ENCODE measurements at regions not wholly inside any gene's neighbourhood (a gene's known extent, or its start where the extent isn't known, plus 50 kb on each side); places are given as distances from the start of the nearest gene placed in this dataset.
A peak's percentile ranks its signal among the peaks of the same experiment; 100 is the strongest.
"Not testable (repeated sequence)": the region's sequence is repeated elsewhere in the genome, so short reads cannot be mapped to it uniquely, and the experiment has no call there.

DNA sequence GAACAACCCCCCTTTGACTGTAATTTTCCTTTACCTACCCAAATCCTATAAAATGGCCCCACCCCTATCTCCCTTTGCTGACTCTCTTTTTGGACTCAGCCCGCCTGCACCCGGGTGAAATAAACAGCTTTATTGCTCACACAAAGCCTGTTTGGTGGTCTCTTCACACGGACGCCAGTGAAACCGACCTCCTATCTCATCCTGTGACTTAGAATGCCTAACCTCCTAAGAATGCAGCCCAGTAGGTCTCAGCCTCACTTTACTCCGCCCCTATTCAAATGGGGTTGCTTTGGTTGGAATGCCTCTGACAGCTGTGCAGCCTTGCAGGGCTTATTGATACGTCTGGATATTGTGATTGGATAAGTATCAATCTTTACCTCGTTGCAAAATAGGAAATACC is 243.8 kb upstream of the PROK2 start:
- Histone ChIP-seq H3K27ac (ENCODE audit: low read depth, low read length) (peak overlapping the region; percentile 72), H3K4ac (ENCODE audit: low read depth, low read length) (peak overlapping the region; percentile 52), H3K56ac (ENCODE audit: low read length) (peak overlapping the region; percentile 52), H2BK15ac (replicated peaks; ENCODE audit: low read depth) (peak overlapping the region; percentile 85)
- H3K79me2 ChIP-seq (ENCODE audit: control insufficient read depth, insufficient read depth, low read length); H3K36me3 ChIP-seq (ENCODE audit: control insufficient read depth, insufficient read depth, low read length); H3K18ac ChIP-seq (ENCODE audit: low read length); H3K23ac ChIP-seq (ENCODE audit: low read length); H2BK120ac ChIP-seq (ENCODE audit: low read depth, low read length); H3K4me1 ChIP-seq (ENCODE audit: control insufficient read depth, low read depth, low read length); H4K5ac ChIP-seq (ENCODE audit: low read length); H2BK5ac ChIP-seq (ENCODE audit: low read length); H3K4me2 ChIP-seq (ENCODE audit: low read length); H4K8ac ChIP-seq (ENCODE audit: low read depth, low read length); H3K79me1 ChIP-seq (ENCODE audit: low read length); H3K9ac ChIP-seq (ENCODE audit: low read length); H2AK5ac ChIP-seq (ENCODE audit: low read length); H3K4me3 ChIP-seq (ENCODE audit: low read length); H3K27me3 ChIP-seq (ENCODE audit: insufficient read depth, low read length, poor library complexity): not testable (repeated sequence)
- peak; percentile 99 for DNase-seq
- WGBS (ENCODE audit: extremely low coverage, insufficient coverage, low lambda C conversion rate) = no CpG with 5 or more reads among the region's 8 CpGs

DNA sequence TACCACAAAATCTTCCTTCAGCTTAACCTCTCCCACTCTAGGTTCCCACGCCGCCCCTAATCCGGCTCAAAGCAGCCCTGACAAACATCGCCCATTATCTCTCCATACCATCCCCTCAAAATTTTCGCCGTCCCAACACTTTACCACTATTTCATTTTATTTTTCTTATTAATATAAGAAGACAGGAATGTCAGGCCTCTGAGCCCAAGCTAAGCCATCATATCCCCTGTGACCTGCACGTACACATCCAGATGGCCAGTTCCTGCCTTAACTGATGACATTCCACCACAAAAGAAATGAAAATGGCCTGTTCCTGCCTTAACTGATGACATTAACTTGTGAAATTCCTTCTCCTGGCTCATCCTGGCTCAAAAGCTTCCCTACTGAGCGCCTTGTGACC is 243.4 kb upstream of the PROK2 start:
- H3K36me3 ChIP-seq (ENCODE audit: control insufficient read depth, insufficient read depth, low read length); H3K79me1 ChIP-seq (ENCODE audit: low read length); H3K4me3 ChIP-seq (ENCODE audit: low read length); H2BK5ac ChIP-seq (ENCODE audit: low read length); H2AK5ac ChIP-seq (ENCODE audit: low read length); H3K4ac ChIP-seq (ENCODE audit: low read depth, low read length); H2BK120ac ChIP-seq (ENCODE audit: low read depth, low read length); H3K18ac ChIP-seq (ENCODE audit: low read length); DNase-seq; H4K8ac ChIP-seq (ENCODE audit: low read depth, low read length); H3K23ac ChIP-seq (ENCODE audit: low read length); H3K4me1 ChIP-seq (ENCODE audit: control insufficient read depth, low read depth, low read length); H3K79me2 ChIP-seq (ENCODE audit: control insufficient read depth, insufficient read depth, low read length); H3K9ac ChIP-seq (ENCODE audit: low read length); H3K27me3 ChIP-seq (ENCODE audit: insufficient read depth, low read length, poor library complexity); H4K5ac ChIP-seq (ENCODE audit: low read length); H3K4me2 ChIP-seq (ENCODE audit: low read length); H2BK15ac ChIP-seq (replicated peaks; ENCODE audit: low read depth): not testable (repeated sequence)
- H3K27ac ChIP-seq (ENCODE audit: low read depth, low read length) = peak overlapping the region; percentile 76
- peak overlapping the region; percentile 67 for H3K56ac ChIP-seq (ENCODE audit: low read length)
- WGBS (ENCODE audit: extremely low coverage, insufficient coverage, low lambda C conversion rate) = no CpG with 5 or more reads among the region's 8 CpGs

DNA sequence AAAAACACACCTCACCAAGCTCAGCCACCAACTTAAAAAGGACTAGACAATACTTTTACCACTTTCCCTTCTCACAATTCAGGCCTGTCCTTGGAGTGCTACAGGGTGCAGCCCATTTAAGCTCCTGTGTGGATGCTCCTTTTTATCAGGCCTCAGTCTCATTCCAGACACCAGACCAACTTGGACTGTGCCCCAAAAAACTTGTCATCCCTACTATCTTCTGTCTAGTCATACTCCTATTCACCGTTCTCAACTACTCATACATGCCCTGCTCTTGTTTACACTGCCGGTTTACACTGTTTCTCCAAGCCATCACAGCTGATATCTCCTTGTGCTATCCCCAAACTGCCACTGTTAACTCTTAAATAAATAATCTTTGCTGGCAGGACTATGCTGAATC is 242.8 kb upstream of the PROK2 start:
- H3K79me2 ChIP-seq (ENCODE audit: control insufficient read depth, insufficient read depth, low read length); H3K4ac ChIP-seq (ENCODE audit: low read depth, low read length); H2BK120ac ChIP-seq (ENCODE audit: low read depth, low read length); H3K23ac ChIP-seq (ENCODE audit: low read length); H3K9ac ChIP-seq (ENCODE audit: low read length); H3K4me2 ChIP-seq (ENCODE audit: low read length); H3K4me3 ChIP-seq (ENCODE audit: low read length); H3K27me3 ChIP-seq (ENCODE audit: insufficient read depth, low read length, poor library complexity); H4K5ac ChIP-seq (ENCODE audit: low read length); DNase-seq; H3K79me1 ChIP-seq (ENCODE audit: low read length); H4K8ac ChIP-seq (ENCODE audit: low read depth, low read length); H2BK15ac ChIP-seq (replicated peaks; ENCODE audit: low read depth); H2AK5ac ChIP-seq (ENCODE audit: low read length); H3K36me3 ChIP-seq (ENCODE audit: control insufficient read depth, insufficient read depth, low read length); H3K4me1 ChIP-seq (ENCODE audit: control insufficient read depth, low read depth, low read length): not testable (repeated sequence)
- Histone ChIP-seq H2BK5ac (ENCODE audit: low read length) (peak overlapping the region; percentile 73), H3K56ac (ENCODE audit: low read length) (peak overlapping the region; percentile 79), H3K18ac (ENCODE audit: low read length) (peak overlapping the region; percentile 84), H3K27ac (ENCODE audit: low read depth, low read length) (peak overlapping the region; percentile 76)
- WGBS (ENCODE audit: extremely low coverage, insufficient coverage, low lambda C conversion rate) = no CpG with 5 or more reads among the region's 2 CpGs

DNA sequence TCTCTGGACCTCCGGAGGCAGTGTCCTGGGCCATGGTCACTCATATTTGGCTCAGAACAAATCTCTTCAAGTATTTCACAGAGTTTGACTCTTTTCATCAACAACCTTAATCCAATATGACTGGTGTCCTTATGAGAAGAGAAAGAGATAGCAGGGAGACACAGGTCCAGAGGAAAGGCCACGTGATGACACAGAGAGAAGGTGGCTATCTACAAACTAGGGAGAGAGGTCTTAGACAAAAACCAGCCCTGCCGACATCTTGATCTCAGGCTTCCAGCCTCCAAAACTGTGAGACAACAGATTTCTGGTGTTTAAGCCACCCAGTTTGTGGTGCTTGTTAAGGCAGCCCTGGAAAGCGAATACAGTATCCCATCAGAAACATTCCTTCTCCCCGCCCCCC is 237.1 kb upstream of the PROK2 start:
- H3K4me2 ChIP-seq (ENCODE audit: low read length) = no peak overlapping the region

DNA sequence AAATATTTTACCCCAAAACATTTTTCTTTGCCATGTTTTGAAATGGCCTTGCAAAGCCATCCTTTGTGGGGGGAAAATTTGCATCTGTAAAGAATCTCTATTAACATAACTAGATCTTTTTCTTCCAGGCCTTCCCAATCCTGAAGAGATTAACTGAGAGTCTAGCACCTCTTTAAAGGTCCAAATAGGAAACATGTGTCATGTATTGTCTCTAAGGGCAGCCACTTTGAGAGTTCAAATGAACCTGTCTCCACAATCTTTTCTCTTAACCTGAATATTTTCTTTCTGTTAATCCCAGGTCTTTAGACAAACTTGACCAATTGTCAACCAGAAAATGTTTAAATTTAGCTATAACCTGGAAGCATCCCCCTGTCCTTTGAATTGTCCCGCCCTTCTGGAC is 236.6 kb upstream of the PROK2 start:
- no CpG with 5 or more reads among the region's 1 CpG for WGBS (ENCODE audit: extremely low coverage, insufficient coverage, low lambda C conversion rate)
- H3K56ac ChIP-seq (ENCODE audit: low read length) = no peak overlapping the region

More for the DNA sequence above, 237.1 kb upstream of the PROK2 start:
- H3K23ac ChIP-seq (ENCODE audit: low read length) = no peak overlapping the region
- no peak overlapping the region for H3K9ac ChIP-seq (ENCODE audit: low read length)
- peak overlapping the region; percentile 12 for H3K27ac ChIP-seq (ENCODE audit: low read depth, low read length)
- peak overlapping the region; percentile 38 for H2AK5ac ChIP-seq (ENCODE audit: low read length)
- H3K4me1 ChIP-seq (ENCODE audit: control insufficient read depth, low read depth, low read length) = peaks cover 12% of the 10 kb centered on the region
- H2BK120ac ChIP-seq (ENCODE audit: low read depth, low read length) = peak overlapping the region; percentile 95
- no peaks in the 10 kb centered on the region for H3K36me3 ChIP-seq (ENCODE audit: control insufficient read depth, insufficient read depth, low read length)
- no peak overlapping the region for H4K5ac ChIP-seq (ENCODE audit: low read length)
- H3K4ac ChIP-seq (ENCODE audit: low read depth, low read length) = peak overlapping the region; percentile 85
- H4K8ac ChIP-seq (ENCODE audit: low read depth, low read length) = no peak overlapping the region
- H3K56ac ChIP-seq (ENCODE audit: low read length) = no peak overlapping the region
- peak overlapping the region; percentile 29 for H2BK5ac ChIP-seq (ENCODE audit: low read length)
- DNase-seq = no peak
- H3K18ac ChIP-seq (ENCODE audit: low read length) = peak overlapping the region; percentile 82
- peak overlapping the region; percentile 60 for H2BK15ac ChIP-seq (replicated peaks; ENCODE audit: low read depth)
- no peaks in the 10 kb centered on the region for H3K27me3 ChIP-seq (ENCODE audit: insufficient read depth, low read length, poor library complexity)
- H3K79me1 ChIP-seq (ENCODE audit: low read length) = no peaks in the 10 kb centered on the region
- WGBS (ENCODE audit: extremely low coverage, insufficient coverage, low lambda C conversion rate) = no CpG with 5 or more reads among the region's 5 CpGs
- H3K79me2 ChIP-seq (ENCODE audit: control insufficient read depth, insufficient read depth, low read length) = no peaks in the 10 kb centered on the region
- no peak overlapping the region for H3K4me3 ChIP-seq (ENCODE audit: low read length)

DNA sequence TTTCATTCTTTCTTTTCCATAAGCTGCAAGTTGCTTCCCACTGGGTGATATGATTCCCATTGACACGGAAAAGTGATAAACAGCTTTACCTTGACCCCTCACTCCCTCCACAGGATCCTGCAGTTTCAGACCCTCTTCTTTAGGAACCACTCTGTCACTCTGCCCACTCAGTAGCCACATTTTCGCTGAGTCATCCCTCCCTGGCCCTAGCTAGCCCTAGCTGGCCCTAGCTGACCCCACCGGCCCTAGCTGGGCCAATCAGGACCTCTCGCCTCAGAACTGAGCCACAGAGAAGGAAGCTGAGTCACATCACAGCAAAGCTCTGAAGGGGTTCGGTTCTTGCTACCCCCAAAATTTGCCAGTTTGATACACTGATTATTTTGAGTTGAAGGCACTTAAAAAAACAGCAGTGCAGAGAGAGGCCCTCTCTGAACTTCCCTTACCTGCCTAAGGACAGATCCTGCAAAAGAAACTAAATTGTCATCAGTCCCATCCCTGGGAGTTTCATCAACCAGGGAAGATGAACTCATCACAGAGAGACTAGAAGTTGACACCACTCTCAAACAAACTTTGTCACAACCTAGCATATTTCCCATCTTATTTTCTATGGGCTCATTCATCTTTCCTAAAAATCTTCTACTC is 233.5 kb upstream of the PROK2 start:
- Histone ChIP-seq H3K4me3 (ENCODE audit: low read length) (no peak overlapping the region), H3K18ac (ENCODE audit: low read length) (peak overlapping the region; percentile 25), H3K79me2 (ENCODE audit: control insufficient read depth, insufficient read depth, low read length) (no peaks in the 10 kb centered on the region), H3K4me2 (ENCODE audit: low read length) (no peak overlapping the region), H3K4ac (ENCODE audit: low read depth, low read length) (no peak overlapping the region), H2AK5ac (ENCODE audit: low read length) (peak overlapping the region; percentile 5), H3K9ac (ENCODE audit: low read length) (no peak overlapping the region), H4K8ac (ENCODE audit: low read depth, low read length) (no peak overlapping the region), H2BK5ac (ENCODE audit: low read length) (peak overlapping the region; percentile 10), H3K27ac (ENCODE audit: low read depth, low read length) (peak overlapping the region; percentile 8), H3K79me1 (ENCODE audit: low read length) (no peaks in the 10 kb centered on the region), H3K4me1 (ENCODE audit: control insufficient read depth, low read depth, low read length) (peaks cover 12% of the 10 kb centered on the region), H2BK120ac (ENCODE audit: low read depth, low read length) (peak overlapping the region; percentile 49), H2BK15ac (replicated peaks; ENCODE audit: low read depth) (no peak overlapping the region), H3K27me3 (ENCODE audit: insufficient read depth, low read length, poor library complexity) (no peaks in the 10 kb centered on the region), H3K56ac (ENCODE audit: low read length) (peak overlapping the region; percentile 68), H3K36me3 (ENCODE audit: control insufficient read depth, insufficient read depth, low read length) (no peaks in the 10 kb centered on the region), H3K23ac (ENCODE audit: low read length) (no peak overlapping the region), H4K5ac (ENCODE audit: low read length) (no peak overlapping the region)
- WGBS (ENCODE audit: extremely low coverage, insufficient coverage, low lambda C conversion rate) = no CpG with 5 or more reads among the region's 5 CpGs
- DNase-seq = peak; percentile 60

More for the DNA sequence above, 236.6 kb upstream of the PROK2 start:
- Histone ChIP-seq H3K36me3 (ENCODE audit: control insufficient read depth, insufficient read depth, low read length) (no peaks in the 10 kb centered on the region), H4K8ac (ENCODE audit: low read depth, low read length) (no peak overlapping the region), H3K4me3 (ENCODE audit: low read length) (no peak overlapping the region), H2BK15ac (replicated peaks; ENCODE audit: low read depth) (no peak overlapping the region), H4K5ac (ENCODE audit: low read length) (no peak overlapping the region), H3K79me1 (ENCODE audit: low read length) (no peaks in the 10 kb centered on the region), H2BK5ac (ENCODE audit: low read length) (peak overlapping the region; percentile 29), H3K4me2 (ENCODE audit: low read length) (no peak overlapping the region), H2AK5ac (ENCODE audit: low read length) (no peak overlapping the region), H3K4ac (ENCODE audit: low read depth, low read length) (peak overlapping the region; percentile 85), H3K23ac (ENCODE audit: low read length) (no peak overlapping the region), H3K4me1 (ENCODE audit: control insufficient read depth, low read depth, low read length) (peaks cover 12% of the 10 kb centered on the region), H3K9ac (ENCODE audit: low read length) (no peak overlapping the region), H2BK120ac (ENCODE audit: low read depth, low read length) (no peak overlapping the region), H3K27me3 (ENCODE audit: insufficient read depth, low read length, poor library complexity) (no peaks in the 10 kb centered on the region), H3K18ac (ENCODE audit: low read length) (no peak overlapping the region), H3K27ac (ENCODE audit: low read depth, low read length) (peak overlapping the region; percentile 12), H3K79me2 (ENCODE audit: control insufficient read depth, insufficient read depth, low read length) (no peaks in the 10 kb centered on the region)
- no peak for DNase-seq

Measured in mesendoderm (in vitro differentiated cells).